ENCODE measurements at regions not wholly inside any gene's neighbourhood (a gene's known extent, or its start where the extent isn't known, plus 50 kb on each side); places are given as distances from the start of the nearest gene placed in this dataset.

- Mint-ChIP-seq H3K27ac (no peak overlapping the region), H3K4me1 (peaks cover 13% of the 10 kb centered on the region), H3K4me3 (no peak overlapping the region), H3K9me3 (ENCODE audit: insufficient read depth) (no peaks in the 10 kb centered on the region), H3K27me3 (no peaks in the 10 kb centered on the region)
- peaks cover 0 to 6% (median 4%) of the 10 kb centered on the region in 3 donors for H3K9me3 ChIP-seq (ENCODE audit: control extremely low read depth in 1 of 3, control insufficient read depth in 2 of 3, insufficient read depth in 1 of 3, low read length in 2 of 3)
- no peak overlapping the region for H3K4me2 ChIP-seq (replicated peaks; ENCODE audit: low read depth, low read length, poor library complexity, severe bottlenecking)
- H3K4me3 ChIP-seq (ENCODE audit: control extremely low read depth in 1 of 5, extremely low read depth in 1 of 5, insufficient read depth in 1 of 5, low read depth in 2 of 5, low read length in 4 of 5) = no peak overlapping the region
- ATAC-seq (ENCODE audit: low read depth) (no peak), DNase-seq (no peak)
- H4K20me1 ChIP-seq (ENCODE audit: control insufficient read depth, insufficient read depth, low read length, poor library complexity, severe bottlenecking) = no peaks in the 10 kb centered on the region
- ChIA-PET POLR2A (no interaction called here), CTCF (no interaction called here)
- no peak overlapping the region for H2AFZ ChIP-seq (ENCODE audit: insufficient read depth, low read depth, low read length, poor library complexity, severe bottlenecking)
- no peaks in the 10 kb centered on the region for H3K27me3 ChIP-seq (replicated peaks in 1 of 4; ENCODE audit: control extremely low read depth in 1 of 4, control insufficient read depth in 3 of 4, insufficient read depth in 4 of 4, low read length in 3 of 4)
- intact Hi-C loops (cut with micrococcal nuclease) = no loop called here
- no peaks in the 10 kb centered on the region for H3K36me3 ChIP-seq (replicated peaks in 1 of 2; ENCODE audit: control extremely low read depth in 1 of 2, control insufficient read depth in 1 of 2, extremely low read depth in 1 of 2, insufficient read depth in 2 of 2, low read length in 1 of 2)
- H3K9ac ChIP-seq (ENCODE audit: low read length) = no peak overlapping the region
- TF ChIP-seq EZH2 (IDR thresholded peaks at IDR 0.05; ENCODE audit: borderline replicate concordance, insufficient read depth, low read depth, low read length, poor library complexity, severe bottlenecking) = no peak
- TF ChIP-seq CTCF (IDR thresholded peaks at IDR 0.05) = no peak
- H3K27ac ChIP-seq (ENCODE audit: low read length in 2 of 2) = no peak overlapping the region
- no peaks in the 10 kb centered on the region for H3K79me2 ChIP-seq (ENCODE audit: control insufficient read depth, insufficient read depth, low read length)
- H3K4me1 ChIP-seq (ENCODE audit: control insufficient read depth in 2 of 2, insufficient read depth in 2 of 2, low read length in 2 of 2) = peaks cover 5 to 9% of the 10 kb centered on the region in 2 donors
- 89% methylated on average over 5 of the region's 5 CpGs for WGBS (ENCODE audit: insufficient coverage)
These were observed 267.7 kb downstream of the BCL11A start for GRCh38 chr2:60285626-60286316.

- DNase-seq = no peak
- H3K9me3 Mint-ChIP-seq (ENCODE audit: insufficient read depth) = no peaks in the 10 kb centered on the region
- H3K4me1 Mint-ChIP-seq = peaks cover 13% of the 10 kb centered on the region
- H3K4me3 ChIP-seq (ENCODE audit: control extremely low read depth in 1 of 5, extremely low read depth in 1 of 5, insufficient read depth in 1 of 5, low read depth in 2 of 5, low read length in 4 of 5) = no peak overlapping the region
- H3K27me3 Mint-ChIP-seq = no peaks in the 10 kb centered on the region
- H3K9me3 ChIP-seq (ENCODE audit: control extremely low read depth in 1 of 3, control insufficient read depth in 2 of 3, insufficient read depth in 1 of 3, low read length in 2 of 3) = peaks cover 0 to 6% (median 4%) of the 10 kb centered on the region in 3 donors
- no peak overlapping the region for H2AFZ ChIP-seq (ENCODE audit: insufficient read depth, low read depth, low read length, poor library complexity, severe bottlenecking)
- H3K27me3 ChIP-seq (replicated peaks in 1 of 4; ENCODE audit: control extremely low read depth in 1 of 4, control insufficient read depth in 3 of 4, insufficient read depth in 4 of 4, low read length in 3 of 4) = no peaks in the 10 kb centered on the region
- no peak overlapping the region for H3K27ac Mint-ChIP-seq
- WGBS (ENCODE audit: insufficient coverage) = 100% methylated on average over 1 of the region's 4 CpGs
- intact Hi-C loops (cut with micrococcal nuclease) = no loop called here
- no peaks in the 10 kb centered on the region for H3K79me2 ChIP-seq (ENCODE audit: control insufficient read depth, insufficient read depth, low read length)
- no peak overlapping the region for H3K27ac ChIP-seq (ENCODE audit: low read length in 2 of 2)
- TF ChIP-seq EZH2 (IDR thresholded peaks at IDR 0.05; ENCODE audit: borderline replicate concordance, insufficient read depth, low read depth, low read length, poor library complexity, severe bottlenecking) (no peak), CTCF (IDR thresholded peaks at IDR 0.05) (no peak)
- no peak overlapping the region for H3K4me3 Mint-ChIP-seq
- CTCF ChIA-PET = no interaction called here
- peaks cover 5 to 9% of the 10 kb centered on the region in 2 donors for H3K4me1 ChIP-seq (ENCODE audit: control insufficient read depth in 2 of 2, insufficient read depth in 2 of 2, low read length in 2 of 2)
- no peak overlapping the region for H3K9ac ChIP-seq (ENCODE audit: low read length)
- POLR2A ChIA-PET = interaction anchor here (0.5 to 0.6 kb wide), 2 partner anchors 59 to 257 kb away, joined by 3 to 4 read pairs; no protein-coding TSS in a partner anchor
- no peak overlapping the region for H3K4me2 ChIP-seq (replicated peaks; ENCODE audit: low read depth, low read length, poor library complexity, severe bottlenecking)
- no peaks in the 10 kb centered on the region for H4K20me1 ChIP-seq (ENCODE audit: control insufficient read depth, insufficient read depth, low read length, poor library complexity, severe bottlenecking)
- no peaks in the 10 kb centered on the region for H3K36me3 ChIP-seq (replicated peaks in 1 of 2; ENCODE audit: control extremely low read depth in 1 of 2, control insufficient read depth in 1 of 2, extremely low read depth in 1 of 2, insufficient read depth in 2 of 2, low read length in 1 of 2)
- no peak for ATAC-seq (ENCODE audit: low read depth)
These were observed 269.8 kb downstream of the BCL11A start for GRCh38 chr2:60283626-60284025.
